ENCODE measurements at regions not wholly inside any gene's neighbourhood (a gene's known extent, or its start where the extent isn't known, plus 50 kb on each side); places are given as distances from the start of the nearest gene placed in this dataset.

DNA sequence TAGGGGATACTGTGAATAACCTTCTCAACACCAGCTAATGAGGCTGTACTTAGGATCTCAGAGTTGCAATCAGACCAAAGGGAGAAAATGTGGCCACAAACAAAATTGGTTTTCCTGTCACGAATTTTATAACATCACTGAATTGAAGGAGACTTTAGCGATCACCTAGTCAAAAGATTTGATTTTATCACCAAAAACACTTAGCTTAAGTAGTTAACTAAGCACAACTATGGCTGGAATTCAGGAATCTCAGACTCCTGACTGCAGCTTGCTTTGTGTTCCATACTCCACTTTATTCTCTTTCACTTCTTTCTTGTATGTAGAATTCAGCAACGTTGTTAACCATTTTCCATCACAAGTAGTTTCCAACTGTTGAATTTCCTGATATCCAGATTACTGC is 152.0 kb downstream of the SLC16A9 start:
- DNase-seq (ENCODE audit: low read depth), result no peak
- TF ChIP-seq CTCF (IDR thresholded peaks at IDR 0.05; ENCODE audit: insufficient read depth, low read depth, low read length), result no peak
- H3K4me3 ChIP-seq (ENCODE audit: low read depth, low read length), result no peak overlapping the region

DNA sequence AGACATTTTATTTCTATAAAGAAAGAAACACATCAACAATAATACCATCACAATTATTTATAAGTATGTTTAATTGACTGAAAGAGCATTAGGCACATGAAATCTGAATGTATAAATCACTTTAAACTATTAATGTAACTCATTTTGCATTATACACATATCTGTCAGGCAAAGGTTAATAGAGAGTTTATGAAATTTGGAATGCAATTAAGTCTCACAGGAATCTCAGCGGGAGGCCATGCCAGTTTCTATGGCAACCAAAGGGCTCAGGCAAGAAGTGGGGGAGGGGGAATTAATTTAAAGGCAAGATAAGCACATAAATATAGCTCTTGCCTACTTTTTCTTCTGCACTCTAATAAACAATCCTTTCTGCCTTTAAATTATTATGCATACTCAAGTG is 152.6 kb downstream of the SLC16A9 start:
- H3K4me3 ChIP-seq (ENCODE audit: low read depth, low read length), result no peak overlapping the region
- DNase-seq (ENCODE audit: low read depth), result no peak
- TF ChIP-seq CTCF (IDR thresholded peaks at IDR 0.05; ENCODE audit: insufficient read depth, low read depth, low read length), result no peak

GRCh38 chr10:59553162-59553900 is 156.3 kb downstream of the SLC16A9 start:
- H3K4me3 ChIP-seq (ENCODE audit: low read depth, low read length), result no peak overlapping the region
- TF ChIP-seq CTCF (IDR thresholded peaks at IDR 0.05; ENCODE audit: insufficient read depth, low read depth, low read length), result no peak
- DNase-seq (ENCODE audit: low read depth), result no peak

DNA sequence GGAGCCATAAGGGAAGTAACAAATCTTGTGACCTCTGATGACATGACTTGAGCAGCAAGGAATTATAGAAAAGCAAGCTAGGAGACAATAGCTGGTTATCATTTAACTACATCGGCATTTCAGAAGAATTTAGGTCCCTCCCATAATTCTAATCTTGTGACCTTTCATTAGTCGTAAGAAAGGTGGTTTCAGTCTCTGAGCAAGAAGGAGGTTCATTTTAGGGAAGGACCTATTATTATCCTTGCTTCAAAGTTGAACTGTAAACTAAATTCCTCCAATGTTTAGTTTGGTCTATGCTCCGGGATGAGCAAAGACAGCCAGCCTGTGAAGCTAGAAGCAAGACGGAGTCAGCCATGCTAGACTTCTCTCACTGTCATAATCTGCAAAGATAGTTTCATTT is 159.6 kb downstream of the SLC16A9 start:
- DNase-seq (ENCODE audit: low read depth), result no peak
- no peak for TF ChIP-seq CTCF (IDR thresholded peaks at IDR 0.05; ENCODE audit: insufficient read depth, low read depth, low read length)
- no peak overlapping the region for H3K4me3 ChIP-seq (ENCODE audit: low read depth, low read length)

- DNase-seq (ENCODE audit: low read depth), result no peak
Observed at GRCh38 chr10:59538623-59539022, 171.0 kb downstream of the SLC16A9 start.

DNA sequence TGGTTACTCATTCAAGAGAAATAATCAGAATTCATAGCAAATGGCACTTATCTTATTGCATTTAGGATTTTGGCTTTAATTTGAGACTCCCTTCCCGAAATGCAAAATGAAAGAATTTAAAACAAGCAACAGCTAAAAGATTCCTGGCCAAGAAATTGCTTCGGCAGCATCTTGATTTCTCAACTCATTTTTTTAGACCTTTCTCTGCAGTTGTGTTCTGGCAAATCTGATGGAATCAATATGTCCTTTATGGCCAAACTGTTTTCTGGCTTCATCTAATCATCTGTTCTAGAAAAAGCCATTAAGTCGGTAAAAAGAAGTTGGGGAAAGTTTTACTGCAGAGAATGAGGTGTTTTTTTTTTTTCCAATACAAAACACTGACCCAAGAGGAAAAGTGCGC is 172.1 kb downstream of the SLC16A9 start:
- no peak for TF ChIP-seq CTCF (IDR thresholded peaks at IDR 0.05; ENCODE audit: insufficient read depth, low read depth, low read length)
- DNase-seq (ENCODE audit: low read depth), result peak; percentile 1
- H3K4me3 ChIP-seq (ENCODE audit: low read depth, low read length), result no peak overlapping the region

More at GRCh38 chr10:59538623-59539022, 171.0 kb downstream of the SLC16A9 start:
- no peak overlapping the region for H3K4me3 ChIP-seq (ENCODE audit: low read depth, low read length)
- TF ChIP-seq CTCF (IDR thresholded peaks at IDR 0.05; ENCODE audit: insufficient read depth, low read depth, low read length), result no peak

Data from fibroblast of villous mesenchyme (primary cell).